GM21381 (cell line): ENCODE measurements at regions not wholly inside any gene's neighbourhood (a gene's known extent, or its start where the extent isn't known, plus 50 kb on each side); places are given as distances from the start of the nearest gene placed in this dataset.
"Not testable (repeated sequence)": the region's sequence is repeated elsewhere in the genome, so short reads cannot be mapped to it uniquely, and the experiment has no call there.

Source experiments
- ATAC-seq: cut with Tn5 transposase; IDR thresholded peaks from one replicate; pipeline ENCODE4 v1.9.1; 2021; ENCODE audit warnings: mild to moderate bottlenecking, moderate library complexity; ENCODE audit not compliant: unreplicated experiment

DNA sequence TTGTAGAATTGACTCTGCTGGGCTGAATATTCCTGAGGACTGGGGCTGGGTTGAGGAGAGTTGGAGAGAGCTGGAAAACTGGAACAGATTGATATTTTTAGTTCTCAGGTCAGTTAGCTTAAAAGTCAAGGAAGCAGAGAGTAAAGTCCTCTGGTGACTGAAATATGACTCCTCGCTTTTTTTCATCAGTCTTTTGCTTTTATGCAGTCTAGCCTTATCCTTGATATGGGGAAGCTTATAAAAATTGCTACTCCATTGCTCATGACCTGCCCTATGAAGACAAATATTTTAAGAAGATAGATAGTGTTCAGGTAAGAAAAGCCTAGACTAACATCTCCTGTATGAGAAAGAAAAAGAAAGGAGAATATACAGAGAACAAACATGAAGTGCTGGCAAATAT is 152.7 kb downstream of the C4orf33 start:
- no peak for ATAC-seq

DNA sequence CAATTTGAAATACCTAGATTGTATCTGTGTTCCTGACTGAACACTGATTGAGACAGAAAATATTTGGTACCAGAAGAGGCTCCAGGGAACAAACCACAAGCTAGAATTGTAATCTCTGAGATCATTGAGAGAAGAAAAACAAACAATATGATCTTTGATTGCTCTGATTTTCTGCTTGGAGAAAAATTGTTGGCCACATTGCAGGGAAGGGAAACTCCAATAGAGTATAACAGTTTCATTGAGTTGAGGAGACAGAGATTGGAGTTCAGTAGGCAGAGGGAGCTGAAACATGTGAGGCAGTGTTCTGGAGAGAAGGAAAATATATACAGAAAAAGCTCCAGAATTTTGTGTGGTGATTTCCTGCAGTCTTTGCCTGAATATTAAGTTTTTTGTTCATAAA is 158.2 kb downstream of the C4orf33 start:
- ATAC-seq, result no peak

DNA sequence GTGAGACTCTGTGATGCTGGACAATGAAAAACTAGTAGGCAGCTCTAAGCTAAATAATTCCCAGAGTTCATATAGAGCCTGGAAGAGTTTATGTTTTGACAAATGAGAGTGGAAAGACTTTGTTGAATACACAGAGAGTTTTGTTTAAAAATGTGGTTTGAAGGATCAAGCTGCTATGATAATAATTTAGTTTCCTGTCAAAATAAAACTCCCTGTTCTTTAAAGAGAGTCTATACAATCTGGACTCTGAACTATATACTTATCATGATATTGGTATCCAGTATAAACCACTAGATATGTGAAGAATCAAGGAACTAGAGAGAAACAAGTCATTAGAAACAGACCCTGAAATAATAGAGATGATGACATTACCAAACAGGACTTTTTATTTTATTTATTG is 158.6 kb downstream of the C4orf33 start:
- ATAC-seq, result no peak

DNA sequence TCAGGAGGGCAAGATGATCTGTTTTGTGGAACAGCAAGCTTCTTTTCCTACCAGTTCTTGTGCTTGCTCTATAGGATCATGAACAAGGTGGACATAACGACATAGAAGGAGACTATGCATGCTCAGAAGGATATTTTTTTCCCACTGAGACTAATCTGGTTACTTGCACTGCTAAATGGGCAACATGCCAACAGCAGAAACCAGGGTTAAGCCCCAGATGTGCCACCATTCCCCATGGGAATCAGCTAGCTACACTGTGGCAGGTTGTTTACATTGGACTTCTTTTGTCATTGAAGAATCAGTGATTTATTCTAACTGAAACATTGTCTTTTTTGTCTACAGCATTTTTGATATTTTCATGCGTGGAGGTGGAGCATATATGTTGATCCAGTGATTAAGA is 165.6 kb downstream of the C4orf33 start:
- ATAC-seq, result no peak

DNA sequence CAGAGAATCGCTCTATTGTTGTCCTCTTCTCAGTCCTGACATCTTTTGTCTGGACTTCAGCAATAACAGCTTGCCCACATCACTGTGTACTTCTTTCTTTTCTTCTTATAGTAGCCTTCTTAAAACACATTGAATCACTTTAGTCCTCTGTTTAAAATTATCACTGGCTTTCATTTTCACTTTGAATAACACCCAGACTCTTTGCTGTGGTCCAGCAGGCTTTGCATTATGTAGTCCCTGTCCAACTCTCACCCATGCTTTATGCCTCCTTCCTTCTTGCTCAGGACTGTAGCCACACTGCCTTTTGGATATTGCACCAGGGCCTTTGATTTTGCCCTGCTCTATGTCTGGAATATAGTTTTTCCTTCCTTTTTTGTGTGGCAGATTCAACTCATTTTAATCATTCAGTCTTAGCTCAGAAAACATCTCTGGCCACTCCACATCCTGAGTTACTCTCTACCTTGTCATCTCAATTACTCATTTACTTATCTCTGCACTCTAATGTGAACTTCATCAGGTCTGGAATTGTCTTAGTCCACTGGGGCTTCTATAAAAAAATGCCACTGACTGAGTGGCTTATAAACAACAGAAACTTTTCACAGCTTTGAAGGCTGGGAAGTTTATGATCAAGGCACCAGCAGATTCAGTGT is 168.2 kb downstream of the C4orf33 start:
- ATAC-seq, result peak; percentile 95

DNA sequence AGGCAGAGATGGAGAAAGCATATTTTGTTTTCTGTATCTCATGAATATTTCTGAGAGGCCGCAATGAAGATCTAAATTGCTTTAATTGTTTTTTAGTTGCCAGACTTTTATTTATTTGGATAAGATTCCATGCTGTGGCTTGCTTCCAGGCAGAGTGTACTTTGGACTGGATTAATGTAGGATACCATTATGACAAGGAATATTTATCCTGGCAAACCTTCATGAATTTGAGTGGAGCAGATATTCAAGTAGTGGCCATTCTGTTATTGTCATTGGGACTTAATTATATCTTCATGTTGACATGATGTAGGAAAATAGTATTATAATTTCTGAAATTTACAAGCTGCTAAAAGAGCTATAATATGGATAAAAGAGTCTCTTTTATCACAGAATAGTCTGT is 182.9 kb downstream of the C4orf33 start:
- no peak for ATAC-seq

DNA sequence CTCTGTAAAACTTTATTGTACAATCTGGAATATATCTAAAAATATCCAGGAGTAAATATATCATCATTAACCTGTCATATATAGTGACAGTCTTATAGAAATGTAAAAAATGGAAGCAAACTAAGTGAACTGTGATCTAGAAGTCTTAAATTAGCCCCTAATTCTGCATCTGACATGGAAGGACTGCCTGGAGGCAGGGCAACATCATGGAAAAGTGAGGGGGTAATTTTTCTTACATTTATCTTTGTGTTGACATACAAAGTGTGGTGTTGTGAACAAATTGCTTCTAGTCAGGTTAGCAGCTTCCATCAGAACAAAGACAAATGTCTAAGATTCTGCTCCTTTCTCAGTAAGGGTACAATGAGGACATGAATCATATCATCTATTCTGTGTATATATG is 186.3 kb downstream of the C4orf33 start:
- ATAC-seq, result no peak

DNA sequence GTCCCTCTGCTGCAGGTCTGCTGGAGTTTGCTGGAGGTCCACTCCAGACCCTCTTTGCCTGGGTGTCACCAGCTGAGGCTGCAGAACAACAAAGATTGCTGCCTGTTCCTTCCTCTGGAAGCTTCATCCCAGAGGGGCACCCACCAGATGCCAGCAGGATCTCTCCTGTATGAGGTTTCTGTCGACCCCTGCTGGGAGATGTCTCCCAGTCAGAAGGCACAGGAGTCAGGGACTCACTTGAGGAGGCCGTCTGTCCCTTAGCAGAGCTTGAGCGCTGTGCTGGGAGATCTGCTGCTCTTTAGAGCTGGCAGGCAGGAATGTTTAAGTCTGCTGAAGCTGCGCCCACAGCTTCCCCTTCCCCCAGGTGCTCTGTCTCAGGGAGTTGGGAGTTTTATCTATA is 196.2 kb downstream of the C4orf33 start:
- ATAC-seq, result not testable (repeated sequence)

DNA sequence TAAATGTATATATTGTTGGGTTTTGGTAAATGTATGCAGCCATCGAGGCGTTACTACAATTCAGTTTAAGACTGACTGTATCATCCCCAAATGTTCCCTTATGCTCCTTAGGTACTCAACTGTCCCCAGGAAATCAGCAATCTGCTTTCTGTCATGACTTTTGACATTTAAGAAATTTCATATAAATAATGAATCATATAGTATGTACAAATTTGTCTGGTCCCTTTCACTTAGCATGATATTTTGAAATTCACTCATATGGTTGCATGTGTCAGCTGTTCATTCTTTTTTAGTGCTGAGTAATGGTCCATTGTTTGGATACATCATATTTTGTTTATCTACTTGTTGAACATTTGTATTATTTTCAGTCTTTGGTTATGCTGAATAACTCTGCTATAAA is 218.8 kb downstream of the C4orf33 start:
- ATAC-seq, result no peak

DNA sequence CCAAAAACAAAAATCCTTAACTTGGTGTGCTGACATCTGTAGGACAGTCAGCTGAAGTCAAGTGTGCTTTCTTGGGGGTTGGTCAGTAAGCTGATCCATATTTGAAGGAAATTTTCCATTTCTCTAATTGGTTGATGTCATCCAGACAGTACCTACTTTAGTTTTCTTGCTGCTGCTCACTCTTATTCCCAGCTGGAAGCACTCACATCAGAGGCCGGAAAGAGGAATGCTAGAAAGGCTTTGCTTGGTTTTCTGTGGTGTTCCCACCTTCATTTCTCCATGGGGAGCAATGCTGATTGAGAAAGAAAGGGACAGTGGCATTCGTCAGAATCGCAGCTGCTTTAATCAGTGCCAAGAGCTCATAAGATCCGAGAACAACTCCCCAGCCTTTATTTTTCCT is 227.0 kb downstream of the C4orf33 start:
- ATAC-seq, result no peak

DNA sequence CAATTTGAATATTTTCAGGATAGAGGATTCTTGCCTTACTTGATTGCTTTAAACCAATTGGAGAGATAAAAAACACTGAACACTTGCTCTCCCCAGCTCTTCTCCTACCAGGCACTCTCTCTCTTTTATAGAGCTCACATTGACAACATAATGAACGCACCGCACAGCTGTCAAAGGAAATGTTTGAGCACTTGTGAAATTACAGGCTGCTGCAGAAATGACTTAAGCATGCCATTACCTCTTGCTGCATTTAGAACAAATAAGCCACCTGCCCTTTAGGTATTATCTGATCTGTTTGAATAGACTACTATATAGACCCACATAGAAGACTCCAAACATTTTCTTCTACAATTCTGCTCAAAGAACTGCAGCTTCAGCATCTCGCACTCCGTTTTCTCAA is 227.7 kb downstream of the C4orf33 start:
- no peak for ATAC-seq

DNA sequence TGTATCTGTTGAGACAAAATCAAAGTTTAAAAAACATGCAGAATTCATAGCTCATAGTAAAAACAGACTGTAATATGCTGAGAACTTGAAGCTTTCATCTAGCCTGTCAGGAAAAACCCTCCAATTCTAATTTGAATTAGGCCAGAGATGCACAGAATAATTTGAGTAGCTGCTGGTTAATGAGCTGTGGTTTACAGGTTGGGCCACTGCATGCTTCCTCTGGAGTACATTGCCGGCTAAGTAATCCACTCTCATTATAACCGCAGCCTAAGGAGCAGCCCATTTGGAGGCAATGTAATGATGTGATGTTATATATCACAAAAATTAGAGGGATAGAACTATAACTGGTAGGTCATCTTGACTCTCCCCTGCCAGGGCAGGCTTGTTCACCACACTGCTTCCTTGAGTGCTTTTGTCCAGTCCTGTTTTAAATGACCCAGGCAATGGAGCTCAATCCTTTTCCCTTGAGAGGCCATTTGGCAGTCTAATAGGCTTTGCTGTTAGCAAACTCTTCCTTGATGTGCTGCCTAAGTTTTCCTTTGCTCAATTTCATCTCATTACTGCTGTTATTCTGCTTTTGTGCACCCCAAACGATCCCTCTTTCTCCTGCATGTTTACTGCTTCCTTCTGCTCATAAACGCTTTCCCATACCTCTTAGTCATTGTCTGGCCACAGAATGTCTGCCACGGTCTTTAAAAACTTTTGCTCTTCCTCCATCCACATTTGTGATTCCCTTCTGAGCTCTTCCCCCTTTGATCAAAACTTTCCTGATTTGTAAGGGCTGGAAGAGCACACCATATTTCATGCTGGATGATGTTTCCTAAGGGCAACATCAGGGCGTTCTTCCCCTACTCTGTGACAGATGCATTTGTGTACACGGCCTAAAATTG is 230.9 kb downstream of the C4orf33 start:
- ATAC-seq, result no peak

DNA sequence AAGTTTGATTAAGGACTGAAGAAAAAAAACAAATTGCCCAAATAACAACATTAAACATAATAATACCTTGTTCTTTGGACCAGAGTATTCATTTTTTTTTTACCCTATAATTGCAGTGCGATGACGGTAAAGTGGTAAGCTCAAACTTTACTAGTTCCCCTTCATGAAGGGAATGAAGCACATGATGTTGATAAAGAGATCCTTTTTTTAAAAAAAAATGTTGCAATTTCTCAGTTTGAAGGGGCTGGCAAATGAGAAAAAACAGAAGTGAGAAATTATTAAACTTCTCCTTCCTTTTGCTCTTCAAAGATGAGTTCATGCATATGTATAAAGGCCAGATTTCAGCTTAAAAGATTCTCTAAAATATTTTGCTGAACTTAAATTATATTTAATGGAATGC is 231.7 kb downstream of the C4orf33 start:
- ATAC-seq, result no peak

DNA sequence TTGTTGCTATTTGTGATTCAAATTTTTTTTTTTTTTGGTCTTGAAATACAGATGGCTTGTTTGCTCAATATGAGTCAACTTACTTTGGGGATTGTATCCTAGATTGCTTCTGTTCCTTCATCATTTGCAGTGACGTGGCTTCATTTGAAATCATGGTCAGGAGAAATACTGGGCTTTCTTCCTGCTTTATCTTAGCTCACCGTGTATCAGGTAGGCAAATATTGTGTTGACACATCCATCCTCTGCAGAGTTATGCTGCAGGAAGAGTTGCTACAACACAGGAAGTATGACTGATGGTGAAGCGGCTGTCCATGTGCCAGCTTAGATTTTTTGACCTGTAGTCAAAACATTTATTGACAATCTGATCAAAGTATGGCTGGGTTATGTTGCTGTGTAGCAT is 232.2 kb downstream of the C4orf33 start:
- no peak for ATAC-seq

DNA sequence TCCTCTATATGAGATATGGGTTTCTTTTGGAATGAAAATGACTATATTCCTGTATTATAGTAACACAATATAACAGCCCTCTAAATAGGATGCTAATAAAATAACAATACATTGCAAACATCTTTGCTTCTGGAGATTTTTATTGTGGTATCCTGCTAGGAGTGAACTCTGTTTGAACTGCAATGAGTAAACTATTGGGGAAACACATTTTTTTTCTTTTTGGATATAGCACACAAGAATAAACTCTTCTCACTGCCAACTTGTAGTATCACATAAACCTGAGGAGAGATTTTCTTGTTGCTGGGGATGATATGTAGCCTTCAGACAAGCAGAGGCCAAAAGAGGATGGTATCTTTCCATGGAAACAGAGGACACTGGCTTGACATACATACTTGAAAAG is 238.2 kb downstream of the C4orf33 start:
- no peak for ATAC-seq

DNA sequence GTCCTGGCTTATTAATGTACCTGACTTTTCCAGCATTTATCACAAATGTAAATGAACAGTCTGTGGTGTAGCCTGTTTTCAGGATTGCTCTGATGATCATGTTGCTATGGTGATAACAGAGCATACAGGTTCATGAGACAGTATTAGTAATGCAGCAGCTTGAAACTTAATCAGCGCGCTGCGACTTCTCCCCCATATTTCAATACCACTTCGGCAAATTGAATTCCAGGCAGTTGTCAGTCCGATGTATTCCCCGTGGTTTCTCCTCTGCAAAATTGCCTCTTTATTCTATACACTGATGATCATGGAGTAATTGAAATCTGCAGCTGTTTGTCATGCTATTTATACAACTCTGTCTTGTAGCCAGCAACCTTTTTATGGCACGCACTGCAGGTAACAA is 239.3 kb downstream of the C4orf33 start:
- no peak for ATAC-seq

DNA sequence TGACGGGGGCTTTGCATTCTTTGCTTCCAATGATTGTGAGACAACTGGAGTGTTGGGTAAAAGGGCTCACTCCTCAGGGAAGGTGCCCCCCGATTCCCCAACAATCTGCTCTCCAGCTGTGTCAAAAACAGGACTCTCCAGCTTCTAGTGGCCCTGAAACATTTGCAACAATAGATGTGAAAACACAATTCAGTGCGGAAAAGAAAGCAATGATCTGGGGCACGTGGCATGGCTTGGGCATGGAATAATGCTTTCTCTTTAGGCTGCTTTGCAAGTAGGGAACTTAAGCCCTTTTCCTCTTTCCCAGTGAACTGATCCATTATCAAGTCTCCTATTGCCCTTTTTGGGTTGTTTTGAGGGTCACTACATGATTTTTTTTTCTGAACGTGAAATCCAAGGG is 239.9 kb downstream of the C4orf33 start:
- ATAC-seq, result no peak

DNA sequence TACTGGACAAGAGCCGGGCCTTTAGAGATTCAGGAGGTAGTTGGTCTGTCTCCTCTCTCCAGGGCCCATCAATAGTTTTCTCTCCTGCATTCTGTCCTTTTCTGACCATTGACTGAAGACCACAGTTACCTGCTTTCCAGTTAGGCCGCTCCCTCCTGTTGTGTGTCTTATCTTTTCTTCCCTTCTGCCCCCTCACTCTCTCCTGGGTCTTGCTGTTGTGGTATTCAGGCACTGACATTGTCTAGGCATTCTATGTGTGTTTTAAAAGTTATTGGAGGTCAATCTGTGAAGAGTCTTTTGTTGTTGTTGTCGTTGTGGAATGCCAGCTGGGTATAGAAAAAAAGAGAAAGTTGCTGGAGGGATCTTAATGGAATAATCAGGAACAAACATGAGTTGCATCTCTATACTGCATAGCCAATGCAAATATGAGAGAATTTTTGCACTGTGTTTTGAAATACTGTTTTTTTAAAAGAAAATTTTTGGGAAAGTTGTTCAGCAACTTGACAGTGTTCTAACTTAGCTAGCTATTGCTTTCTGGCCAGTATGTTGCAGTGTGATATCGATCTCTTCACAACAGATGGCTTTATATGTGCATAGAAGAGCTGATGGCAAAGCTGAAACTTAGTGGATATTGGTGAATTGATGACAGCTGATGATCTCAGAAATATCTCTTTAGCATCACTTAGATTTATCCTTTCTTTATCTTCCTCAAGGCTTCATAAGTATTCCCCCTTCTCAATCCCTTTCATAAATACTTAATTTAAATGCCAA is 240.7 kb downstream of the C4orf33 start:
- no peak for ATAC-seq

DNA sequence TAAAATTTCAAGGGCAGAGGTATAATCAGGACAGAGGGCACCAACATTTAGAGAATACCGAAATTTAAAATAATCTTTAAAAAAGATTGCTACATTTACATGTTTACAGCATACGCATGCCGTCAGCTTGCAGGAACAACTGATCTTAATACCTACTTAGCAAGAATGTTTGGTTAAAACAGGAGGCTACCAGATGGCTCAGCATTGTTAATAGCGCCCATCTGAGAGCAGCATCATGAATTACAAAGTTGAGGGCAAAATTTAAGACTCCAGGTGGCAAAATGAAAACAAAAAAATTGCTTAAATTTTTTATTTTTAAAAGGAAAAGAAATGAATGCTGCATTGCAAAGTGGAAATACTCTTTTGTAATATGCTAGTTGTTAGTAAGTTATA is 241.3 kb downstream of the C4orf33 start:
- no peak for ATAC-seq

DNA sequence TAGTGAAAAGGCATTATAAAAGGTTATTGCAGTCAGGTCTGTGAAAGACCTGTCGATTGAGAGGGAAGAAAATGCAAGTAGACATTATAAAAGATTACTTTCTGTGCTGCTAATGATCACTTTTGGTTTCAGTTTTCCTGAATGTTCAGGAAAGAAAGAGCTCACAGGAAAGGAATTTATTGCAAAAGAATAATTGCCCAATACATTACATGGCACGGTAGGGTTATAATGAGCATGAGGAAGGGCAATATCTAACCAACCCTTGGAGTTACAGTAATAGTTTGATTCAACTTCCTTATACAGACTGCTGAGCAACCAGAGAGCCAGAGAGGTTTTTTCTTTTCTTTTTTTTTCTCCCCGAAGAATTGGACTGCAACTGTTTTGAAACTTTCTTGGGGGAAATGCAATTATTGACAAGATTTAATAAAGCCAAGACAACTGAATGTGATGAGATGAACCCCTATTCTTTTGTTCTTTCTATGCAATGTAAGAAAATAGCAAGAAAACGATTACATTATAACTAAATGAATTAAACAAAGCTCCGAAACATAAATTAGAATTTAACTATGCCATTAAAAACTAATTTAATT is 247.0 kb downstream of the C4orf33 start:
- no peak for ATAC-seq

DNA sequence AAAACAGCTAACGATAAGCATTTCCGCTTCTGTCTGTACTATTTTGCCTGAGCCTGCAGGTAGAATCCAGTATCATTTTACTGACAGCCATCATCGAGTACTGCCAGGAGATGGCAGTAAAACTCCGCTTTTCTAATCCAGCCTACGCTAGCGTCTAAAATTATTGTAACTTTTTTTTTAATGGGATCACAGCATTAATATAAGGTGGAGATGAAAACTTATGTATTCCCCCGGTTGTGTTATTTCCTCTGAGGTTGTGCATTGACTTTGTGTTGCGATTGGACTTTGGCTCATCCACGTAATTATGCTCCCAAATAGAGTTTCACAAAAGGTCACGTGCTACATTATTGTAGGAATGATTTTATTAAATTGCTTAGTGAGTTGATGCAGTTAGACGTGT is 248.1 kb downstream of the C4orf33 start:
- peak; percentile 55 for ATAC-seq
